ENCODE measurements at regions not wholly inside any gene's neighbourhood (a gene's known extent, or its start where the extent isn't known, plus 50 kb on each side); places are given as distances from the start of the nearest gene placed in this dataset.
"Not testable (repeated sequence)": the region's sequence is repeated elsewhere in the genome, so short reads cannot be mapped to it uniquely, and the experiment has no call there.

DNA sequence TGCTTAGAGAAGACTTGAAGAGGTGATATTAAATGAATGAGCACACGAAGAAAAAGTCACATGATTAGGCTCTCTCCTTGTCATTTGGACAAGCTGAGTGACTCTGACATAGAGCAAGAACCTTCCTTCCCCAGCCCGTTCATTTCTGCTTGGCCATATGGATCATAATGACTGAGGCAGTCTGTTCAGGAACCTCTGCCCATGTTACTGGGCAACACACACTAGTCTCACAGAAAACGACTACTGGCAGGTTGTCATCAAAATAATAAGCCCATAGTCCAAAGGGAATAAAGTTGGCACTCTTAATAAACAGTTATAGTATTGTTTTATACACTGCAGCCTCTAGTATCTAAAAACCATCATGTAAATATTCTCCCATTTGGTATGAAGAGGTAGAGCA, 635.0 kb downstream of the REEP3 start:
- H3K27ac Mint-ChIP-seq = no peak overlapping the region
- no peaks in the 10 kb centered on the region for H3K27me3 Mint-ChIP-seq
- no peak overlapping the region for H3K4me3 Mint-ChIP-seq

DNA sequence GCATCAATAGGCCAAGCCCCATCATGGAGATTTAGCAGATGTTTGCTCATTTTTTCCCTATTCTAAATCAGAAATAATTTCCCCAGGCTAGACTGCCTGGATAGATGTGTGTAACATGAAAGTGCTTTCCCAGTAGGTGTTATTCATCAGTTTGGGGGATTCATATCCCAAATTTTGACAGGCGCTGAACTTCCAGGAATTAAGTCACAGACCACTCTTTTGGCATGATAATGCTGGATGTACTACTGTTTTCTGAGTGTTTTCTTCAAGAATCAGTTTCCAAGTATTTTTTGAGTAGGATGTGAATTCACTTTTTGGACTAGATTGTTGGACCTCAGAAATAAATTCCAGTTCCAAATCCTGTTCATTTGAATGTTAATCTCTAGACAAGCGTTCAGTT, 637.4 kb downstream of the REEP3 start:
- Mint-ChIP-seq H3K27me3 (no peaks in the 10 kb centered on the region), H3K4me1 (no peaks in the 10 kb centered on the region)
- DNase-seq = no peak

More for the DNA sequence above, 635.0 kb downstream of the REEP3 start:
- Mint-ChIP-seq H3K36me3 (no peaks in the 10 kb centered on the region), H3K4me1 (no peaks in the 10 kb centered on the region), H3K9me3 (no peaks in the 10 kb centered on the region)
- DNase-seq = no peak

DNA sequence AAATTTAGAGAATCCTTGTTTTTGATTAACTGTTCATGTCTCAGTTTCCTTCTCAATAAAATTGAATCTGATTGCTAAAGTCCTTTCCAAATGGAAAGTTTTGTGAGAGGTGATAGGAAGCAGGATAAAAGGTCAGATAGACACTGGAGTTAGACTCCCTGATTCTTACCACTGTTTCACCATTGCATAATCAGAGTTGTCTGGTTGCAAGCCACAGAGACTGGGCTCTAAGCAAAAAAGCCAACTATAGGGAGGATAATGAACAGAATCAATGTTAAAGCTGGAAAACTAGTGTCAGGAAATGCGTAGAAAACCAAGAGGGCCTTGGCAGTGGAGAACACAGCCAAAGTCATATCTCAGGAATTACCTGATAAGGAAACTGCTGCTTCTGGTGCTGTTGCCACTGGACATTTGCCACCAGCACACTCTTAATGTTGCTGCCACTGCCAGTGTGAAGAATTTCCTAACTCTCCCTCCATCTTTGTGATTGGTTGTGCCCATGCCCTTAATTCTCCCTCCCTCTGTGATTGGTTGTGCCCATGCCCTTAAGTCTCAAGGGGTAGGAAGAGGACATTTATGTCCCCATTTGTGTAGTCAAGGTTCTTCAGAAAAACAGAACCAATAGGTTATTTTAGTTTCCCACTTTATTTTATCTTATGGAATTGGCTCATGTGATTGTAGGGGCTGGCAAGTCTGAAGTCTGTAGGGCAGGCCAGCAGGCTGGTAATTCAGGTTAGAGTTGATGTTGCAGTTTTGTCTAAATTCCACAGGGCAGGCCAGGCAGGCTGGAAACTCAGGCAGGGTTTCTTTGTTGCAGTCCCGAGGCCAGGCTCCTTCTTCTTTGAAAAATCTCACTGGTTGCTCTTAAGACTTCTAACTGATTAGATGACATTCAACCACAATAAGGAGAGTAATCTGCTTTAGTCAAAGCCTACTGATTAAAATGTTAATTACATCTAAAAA, 639.0 kb downstream of the REEP3 start:
- no peak for DNase-seq
- H3K9me3 Mint-ChIP-seq = no peaks in the 10 kb centered on the region

More for the DNA sequence above, 637.4 kb downstream of the REEP3 start:
- Mint-ChIP-seq H3K4me3 (no peak overlapping the region), H3K36me3 (no peaks in the 10 kb centered on the region), H3K9me3 (no peaks in the 10 kb centered on the region), H3K27ac (no peak overlapping the region)

DNA sequence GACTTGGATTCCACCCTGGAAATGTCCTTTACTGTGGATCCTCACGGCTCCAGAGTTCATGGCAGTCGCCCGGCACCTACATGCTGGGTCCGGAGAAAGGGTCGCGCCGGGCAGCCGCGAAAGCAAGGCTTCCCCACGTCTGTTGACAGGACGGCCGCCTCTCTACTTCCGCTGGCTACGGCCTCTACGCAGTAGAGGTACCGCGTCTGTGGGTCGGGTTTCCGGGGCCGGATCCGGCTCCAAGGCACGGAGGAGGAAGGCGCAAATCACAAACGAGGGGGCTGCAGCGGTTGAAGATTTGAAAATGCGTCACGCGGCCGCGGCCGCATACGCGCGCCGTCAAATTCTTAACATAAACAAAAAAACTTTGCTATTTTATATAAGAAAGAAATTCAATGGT, 649.6 kb downstream of the REEP3 start:
- Mint-ChIP-seq H3K27me3 (no peaks in the 10 kb centered on the region), H3K36me3 (no peaks in the 10 kb centered on the region), H3K4me1 (no peaks in the 10 kb centered on the region), H3K4me3 (no peak overlapping the region), H3K27ac (no peak overlapping the region), H3K9me3 (no peaks in the 10 kb centered on the region)
- no peak for DNase-seq

More for the DNA sequence above, 639.0 kb downstream of the REEP3 start:
- H3K4me3 Mint-ChIP-seq = no peak overlapping the region
- no peaks in the 10 kb centered on the region for H3K36me3 Mint-ChIP-seq
- H3K27me3 Mint-ChIP-seq = no peaks in the 10 kb centered on the region
- H3K4me1 Mint-ChIP-seq = no peaks in the 10 kb centered on the region
- no peak overlapping the region for H3K27ac Mint-ChIP-seq

DNA sequence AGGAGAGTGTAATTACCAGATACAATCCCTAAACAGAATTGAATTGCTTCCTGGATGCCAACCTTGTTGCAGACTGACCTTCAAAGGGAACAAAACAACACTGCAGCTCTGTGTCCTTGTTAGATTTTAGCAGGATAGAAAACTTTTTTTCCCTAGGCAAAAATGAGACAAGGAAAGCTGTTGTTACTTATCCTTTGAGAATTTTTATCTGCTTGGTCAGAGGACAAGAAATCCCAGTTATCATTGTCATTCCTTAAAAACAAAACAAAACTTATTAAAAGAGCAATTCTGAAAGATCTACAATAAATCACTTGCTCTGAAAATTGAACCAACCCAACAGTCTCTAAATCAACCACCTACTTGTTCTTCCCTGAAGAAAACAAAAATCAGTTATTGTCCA, 652.6 kb downstream of the REEP3 start:
- no peak for DNase-seq
- no peaks in the 10 kb centered on the region for H3K36me3 Mint-ChIP-seq
- no peak overlapping the region for H3K4me3 Mint-ChIP-seq
- no peaks in the 10 kb centered on the region for H3K4me1 Mint-ChIP-seq
- no peak overlapping the region for H3K27ac Mint-ChIP-seq
- H3K27me3 Mint-ChIP-seq = no peaks in the 10 kb centered on the region
- H3K9me3 Mint-ChIP-seq = no peaks in the 10 kb centered on the region

DNA sequence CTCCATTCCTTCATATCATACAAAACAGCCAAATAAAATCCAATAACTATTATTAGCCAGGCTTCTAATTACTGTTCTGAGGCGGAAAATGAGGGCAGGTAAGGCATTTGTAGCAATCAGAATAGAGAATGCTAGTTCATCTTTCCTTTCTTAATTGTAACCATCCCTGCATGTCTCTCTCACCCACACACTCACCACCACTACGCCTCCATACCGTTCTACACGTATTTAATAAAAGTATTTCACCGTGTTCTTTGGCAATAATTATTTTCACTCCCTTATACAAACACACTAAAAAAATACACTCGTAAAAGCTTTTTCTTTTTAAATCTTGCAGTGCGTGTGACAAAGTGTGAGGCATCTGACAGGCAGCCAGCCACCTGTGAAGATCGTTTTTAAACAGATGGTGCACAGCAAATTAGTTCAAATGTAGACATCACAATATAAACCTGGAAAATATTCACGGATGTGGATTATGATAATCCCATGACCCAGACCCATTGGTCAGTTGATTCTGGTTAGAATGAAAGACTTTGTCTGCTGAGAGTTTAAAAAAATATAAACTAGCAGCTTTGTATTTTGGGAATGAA, 653.6 kb downstream of the REEP3 start:
- H3K27me3 Mint-ChIP-seq = no peaks in the 10 kb centered on the region
- H3K9me3 Mint-ChIP-seq = no peaks in the 10 kb centered on the region
- DNase-seq = no peak
- H3K36me3 Mint-ChIP-seq = no peaks in the 10 kb centered on the region
- H3K27ac Mint-ChIP-seq = no peak overlapping the region
- H3K4me3 Mint-ChIP-seq = no peak overlapping the region
- H3K4me1 Mint-ChIP-seq = no peaks in the 10 kb centered on the region

DNA sequence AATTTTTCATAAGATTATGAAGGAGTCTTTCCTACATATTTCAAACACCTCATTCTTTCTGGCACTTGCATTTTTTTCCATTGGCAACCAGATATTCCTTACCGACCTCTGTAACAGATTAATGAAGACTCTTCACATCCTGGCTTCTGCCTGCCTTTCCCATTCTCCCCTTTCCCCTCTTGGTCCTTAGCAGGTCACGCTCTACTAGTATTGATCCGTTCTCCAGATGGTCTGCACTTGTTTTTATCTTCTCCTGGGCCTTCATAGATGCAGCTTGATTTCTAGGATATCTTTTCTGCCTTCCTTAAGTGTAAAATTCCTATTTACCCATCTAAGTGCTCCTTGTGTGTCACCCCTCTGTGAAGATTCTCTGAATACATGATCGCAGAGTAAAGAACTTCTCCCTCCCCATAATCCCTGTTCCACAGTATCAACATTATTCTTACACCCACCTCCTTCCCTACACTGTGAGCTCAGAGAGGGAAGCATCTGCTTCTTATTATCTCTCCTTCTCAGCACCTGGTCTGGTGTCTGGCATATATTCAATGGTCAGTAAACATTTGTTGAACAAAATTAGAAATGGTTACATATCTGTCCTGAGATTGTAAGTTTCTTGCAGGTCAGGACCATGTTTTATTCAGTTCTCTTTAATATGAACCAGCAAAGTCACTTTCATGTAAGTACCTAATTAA, 654.2 kb downstream of the REEP3 start:
- no peak overlapping the region for H3K4me3 Mint-ChIP-seq
- H3K9me3 Mint-ChIP-seq = no peaks in the 10 kb centered on the region
- DNase-seq = no peak
- H3K27me3 Mint-ChIP-seq = no peaks in the 10 kb centered on the region
- no peak overlapping the region for H3K27ac Mint-ChIP-seq
- H3K4me1 Mint-ChIP-seq = no peaks in the 10 kb centered on the region
- H3K36me3 Mint-ChIP-seq = no peaks in the 10 kb centered on the region

DNA sequence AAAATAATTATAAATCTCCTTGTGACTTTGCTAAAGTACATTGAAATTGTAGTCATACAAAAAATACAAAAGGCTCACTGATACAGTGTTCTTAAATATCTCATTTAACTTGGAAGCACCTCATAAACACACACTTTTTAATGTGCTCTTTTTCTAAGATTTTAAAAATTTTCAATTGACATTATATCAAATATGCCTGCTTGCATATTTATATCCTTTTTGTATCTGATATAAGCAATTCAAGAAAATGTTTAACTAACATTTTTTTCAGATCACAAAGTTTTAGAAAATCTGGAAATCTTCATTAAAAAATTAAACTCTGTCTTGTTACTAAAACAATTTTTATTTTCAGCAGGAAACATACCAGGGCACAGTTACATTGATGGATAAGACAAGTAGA, 661.5 kb downstream of the REEP3 start:
- Mint-ChIP-seq H3K27ac (no peak overlapping the region), H3K36me3 (no peaks in the 10 kb centered on the region), H3K27me3 (no peaks in the 10 kb centered on the region), H3K4me1 (no peaks in the 10 kb centered on the region), H3K9me3 (no peaks in the 10 kb centered on the region), H3K4me3 (no peak overlapping the region)
- DNase-seq = no peak

DNA sequence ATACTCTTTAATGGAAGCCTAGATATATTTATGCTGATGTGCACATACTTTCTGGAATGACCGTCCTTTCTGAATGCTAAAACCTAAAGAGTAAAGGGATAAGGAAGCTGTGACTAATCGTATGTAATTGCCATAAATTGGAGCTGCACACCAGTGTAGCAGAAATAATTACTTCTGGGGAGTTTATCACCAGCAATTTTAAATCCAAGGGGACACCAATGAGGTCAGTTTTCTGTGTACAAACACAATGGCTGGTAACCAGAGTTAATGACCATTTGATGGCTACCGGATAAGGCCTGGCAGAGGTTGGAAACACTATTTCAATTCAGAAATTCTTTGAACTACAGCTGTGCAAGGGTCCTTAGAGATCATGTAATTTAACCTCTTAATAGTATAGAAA, 670.1 kb downstream of the REEP3 start:
- H3K4me1 Mint-ChIP-seq = no peaks in the 10 kb centered on the region
- no peak overlapping the region for H3K4me3 Mint-ChIP-seq
- DNase-seq = no peak
- no peak overlapping the region for H3K27ac Mint-ChIP-seq
- no peaks in the 10 kb centered on the region for H3K36me3 Mint-ChIP-seq
- no peaks in the 10 kb centered on the region for H3K27me3 Mint-ChIP-seq
- H3K9me3 Mint-ChIP-seq = peaks cover 3% of the 10 kb centered on the region

DNA sequence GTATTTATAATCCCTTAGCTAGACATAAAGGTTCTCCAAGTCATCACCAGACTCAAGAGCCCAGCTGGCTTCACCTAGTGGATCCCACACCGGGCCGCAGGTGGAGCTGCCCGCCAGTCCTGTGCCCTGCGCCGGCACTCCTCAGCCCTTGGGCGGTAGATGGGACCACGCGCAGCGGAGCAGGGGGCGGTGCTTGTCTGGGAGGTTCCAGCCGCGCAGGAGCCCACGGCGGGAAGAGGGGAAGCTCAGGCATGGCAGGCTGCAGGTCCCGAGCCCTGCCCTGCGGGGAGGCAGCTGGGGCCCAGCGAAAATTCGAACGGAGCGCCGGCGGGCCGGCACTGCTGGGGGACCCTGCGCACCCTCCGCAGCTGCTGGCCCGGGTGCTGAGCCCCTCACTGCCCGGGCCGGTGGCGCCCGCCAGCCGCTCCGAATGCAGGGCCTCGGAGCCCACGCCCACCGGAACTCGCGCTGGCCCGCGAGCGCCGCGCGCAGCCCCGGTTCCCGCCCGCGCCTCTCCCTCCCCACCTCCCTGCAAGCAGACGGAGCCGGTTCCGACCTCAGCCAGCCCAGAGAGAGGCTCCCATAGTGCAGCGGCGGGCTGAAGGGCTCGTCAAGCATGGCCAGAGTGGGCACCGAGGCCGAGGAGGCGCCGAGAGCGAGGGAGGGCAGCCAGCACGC, 675.6 kb downstream of the REEP3 start:
- H3K27ac Mint-ChIP-seq = no peak overlapping the region
- H3K36me3 Mint-ChIP-seq = no peaks in the 10 kb centered on the region
- H3K9me3 Mint-ChIP-seq = peaks cover 3% of the 10 kb centered on the region
- no peaks in the 10 kb centered on the region for H3K4me1 Mint-ChIP-seq
- H3K27me3 Mint-ChIP-seq = no peaks in the 10 kb centered on the region
- no peak overlapping the region for H3K4me3 Mint-ChIP-seq
- no peak for DNase-seq

DNA sequence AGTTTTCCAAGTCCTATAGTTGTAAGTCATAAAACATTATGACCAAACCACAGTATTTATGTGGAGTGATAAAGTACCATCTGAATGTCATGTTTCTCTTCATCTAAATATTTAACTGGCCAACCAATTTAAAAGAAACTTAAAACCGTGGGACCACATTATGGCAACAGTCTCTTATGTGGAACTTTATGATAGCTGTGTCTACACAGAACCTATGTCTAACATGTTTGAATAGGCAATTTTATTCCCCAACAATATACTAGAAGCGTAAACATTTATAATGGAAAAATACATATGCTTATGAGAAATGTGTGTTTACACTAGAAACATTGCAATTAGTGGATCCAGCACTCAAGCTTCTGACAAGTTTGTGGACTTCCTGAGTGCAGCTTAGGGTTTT, 680.7 kb downstream of the REEP3 start:
- no peak for DNase-seq
- peaks cover 2% of the 10 kb centered on the region for H3K9me3 Mint-ChIP-seq
- no peaks in the 10 kb centered on the region for H3K27me3 Mint-ChIP-seq
- H3K36me3 Mint-ChIP-seq = no peaks in the 10 kb centered on the region
- H3K4me1 Mint-ChIP-seq = no peaks in the 10 kb centered on the region
- H3K27ac Mint-ChIP-seq = no peak overlapping the region
- no peak overlapping the region for H3K4me3 Mint-ChIP-seq

DNA sequence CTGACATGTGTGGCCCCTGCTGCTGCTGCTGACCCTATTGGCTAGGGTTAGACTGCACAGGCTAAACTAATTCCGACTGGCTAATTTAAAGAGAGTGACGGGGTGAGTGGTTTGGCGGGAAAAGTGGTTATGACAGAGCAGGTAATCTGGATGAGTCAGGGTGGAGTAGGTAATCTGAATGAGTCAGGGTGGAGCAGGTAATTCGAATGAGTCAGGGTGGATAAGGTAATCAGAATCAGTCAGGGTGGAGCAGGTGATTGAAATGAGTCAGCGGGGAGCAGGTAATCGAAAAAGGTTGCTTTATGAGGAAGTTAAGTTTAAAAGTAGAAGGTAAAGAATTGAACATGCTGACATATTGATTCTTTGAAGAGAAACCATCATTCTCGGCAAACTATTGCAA, 683.3 kb downstream of the REEP3 start:
- H3K27me3 Mint-ChIP-seq, H3K9me3 Mint-ChIP-seq, H3K4me3 Mint-ChIP-seq, DNase-seq, H3K36me3 Mint-ChIP-seq, H3K4me1 Mint-ChIP-seq, H3K27ac Mint-ChIP-seq: not testable (repeated sequence)

DNA sequence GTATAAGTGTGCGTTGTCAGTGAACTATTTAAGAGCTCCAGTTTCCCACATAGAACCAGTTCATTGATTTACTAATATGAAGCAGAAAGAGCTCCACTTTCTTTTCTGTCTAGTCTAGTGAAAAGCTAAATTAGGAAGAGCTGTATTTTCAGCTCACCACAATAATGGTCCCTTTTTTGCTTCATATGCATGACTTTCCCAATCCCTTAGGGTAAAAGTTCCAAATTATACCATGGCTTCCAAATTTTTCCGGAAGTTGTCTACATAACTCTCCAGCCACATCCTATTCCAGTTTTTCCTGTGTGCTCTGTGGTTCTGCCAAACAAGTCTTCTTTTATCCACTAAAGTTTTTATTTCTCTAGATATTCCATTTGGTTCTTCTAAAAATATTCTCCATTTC, 685.2 kb downstream of the REEP3 start:
- peaks cover 7% of the 10 kb centered on the region for H3K9me3 Mint-ChIP-seq
- no peak overlapping the region for H3K4me3 Mint-ChIP-seq
- H3K4me1 Mint-ChIP-seq = no peaks in the 10 kb centered on the region
- no peaks in the 10 kb centered on the region for H3K36me3 Mint-ChIP-seq
- no peaks in the 10 kb centered on the region for H3K27me3 Mint-ChIP-seq
- DNase-seq = no peak
- no peak overlapping the region for H3K27ac Mint-ChIP-seq

DNA sequence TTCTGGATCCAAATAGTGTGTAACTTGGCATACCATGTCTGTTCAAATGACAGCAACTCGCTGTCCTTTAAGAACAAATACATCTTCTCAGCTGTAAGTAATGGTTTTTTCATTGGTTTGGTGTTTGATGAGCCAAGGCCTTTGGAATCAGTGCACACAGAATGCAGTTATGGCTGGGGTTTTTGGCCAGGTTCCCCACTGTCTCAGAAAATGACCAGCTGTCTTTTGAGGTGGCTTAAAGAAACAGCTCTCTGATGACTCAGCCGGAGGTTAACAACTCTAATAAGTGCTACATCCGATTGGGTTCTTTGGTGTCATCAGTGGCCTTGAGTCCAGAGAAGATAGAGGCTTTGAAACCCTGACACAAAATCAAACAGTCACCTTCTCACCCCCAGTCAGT, 688.4 kb downstream of the REEP3 start:
- no peaks in the 10 kb centered on the region for H3K27me3 Mint-ChIP-seq
- no peaks in the 10 kb centered on the region for H3K36me3 Mint-ChIP-seq
- no peaks in the 10 kb centered on the region for H3K4me1 Mint-ChIP-seq
- no peak overlapping the region for H3K4me3 Mint-ChIP-seq
- DNase-seq = no peak
- peaks cover 7% of the 10 kb centered on the region for H3K9me3 Mint-ChIP-seq
- H3K27ac Mint-ChIP-seq = no peak overlapping the region

DNA sequence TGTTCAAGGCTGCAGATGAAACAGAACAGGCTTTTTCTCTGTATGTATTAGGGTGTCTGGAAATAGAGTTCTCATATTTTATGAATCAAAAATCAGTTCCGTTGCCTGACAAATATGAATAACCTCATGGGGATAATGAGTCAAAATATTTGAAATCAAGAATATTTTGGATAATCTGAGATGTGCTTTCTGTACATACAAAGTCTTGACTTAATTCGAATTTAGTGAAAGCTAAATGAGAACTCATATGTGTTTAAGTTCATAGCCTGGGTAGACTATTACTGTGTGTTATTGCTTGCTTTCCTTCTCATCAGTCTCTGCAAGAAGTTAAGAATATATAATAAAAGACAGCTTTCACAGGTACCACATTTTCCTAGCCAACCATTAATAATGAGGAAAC, 689.0 kb downstream of the REEP3 start:
- Mint-ChIP-seq H3K4me3 (no peak overlapping the region), H3K27ac (no peak overlapping the region), H3K27me3 (no peaks in the 10 kb centered on the region), H3K36me3 (no peaks in the 10 kb centered on the region), H3K4me1 (no peaks in the 10 kb centered on the region), H3K9me3 (peaks cover 6% of the 10 kb centered on the region)
- DNase-seq = no peak
